GM12872 (cell line): ENCODE measurements at regions not wholly inside any gene's neighbourhood (a gene's known extent, or its start where the extent isn't known, plus 50 kb on each side); places are given as distances from the start of the nearest gene placed in this dataset.

Source experiments
- CTCF ChIP-seq: IDR thresholded peaks from 3 replicates; pipeline ENCODE4 v1.5.1; 2011; ENCODE audit warnings: low read depth, mild to moderate bottlenecking, low read length, moderate library complexity; ENCODE audit not compliant: insufficient read depth

DNA sequence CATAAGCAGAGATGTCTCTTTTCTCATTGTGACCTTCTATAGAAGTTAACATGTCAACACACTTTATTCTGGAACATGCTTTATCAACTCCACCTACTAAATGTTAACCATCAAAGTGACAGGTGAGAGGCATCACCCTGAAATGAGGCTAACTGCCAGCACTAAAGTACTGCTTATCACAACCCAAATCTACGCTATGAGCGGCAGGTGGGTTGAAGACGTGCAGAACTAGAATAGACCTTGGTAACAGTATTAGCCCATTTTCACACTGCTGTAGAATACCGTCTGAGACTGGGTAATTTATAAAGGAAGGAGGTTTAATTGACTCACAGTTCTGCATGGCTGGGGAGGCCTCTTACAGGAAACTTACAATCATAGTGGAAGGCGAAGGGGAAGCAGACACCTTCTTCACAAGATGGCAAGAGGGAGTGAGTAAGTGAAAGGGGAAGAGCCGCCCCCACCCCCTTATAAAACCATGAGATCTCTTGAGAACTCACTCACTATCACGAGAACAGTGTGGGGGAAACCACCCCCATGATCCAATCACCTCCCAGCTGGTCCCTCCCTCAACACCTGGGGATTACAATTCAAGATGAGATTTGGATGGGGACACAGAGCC lies 359.0 kb downstream of the SEC23A start:
- no peak for TF ChIP-seq CTCF

DNA sequence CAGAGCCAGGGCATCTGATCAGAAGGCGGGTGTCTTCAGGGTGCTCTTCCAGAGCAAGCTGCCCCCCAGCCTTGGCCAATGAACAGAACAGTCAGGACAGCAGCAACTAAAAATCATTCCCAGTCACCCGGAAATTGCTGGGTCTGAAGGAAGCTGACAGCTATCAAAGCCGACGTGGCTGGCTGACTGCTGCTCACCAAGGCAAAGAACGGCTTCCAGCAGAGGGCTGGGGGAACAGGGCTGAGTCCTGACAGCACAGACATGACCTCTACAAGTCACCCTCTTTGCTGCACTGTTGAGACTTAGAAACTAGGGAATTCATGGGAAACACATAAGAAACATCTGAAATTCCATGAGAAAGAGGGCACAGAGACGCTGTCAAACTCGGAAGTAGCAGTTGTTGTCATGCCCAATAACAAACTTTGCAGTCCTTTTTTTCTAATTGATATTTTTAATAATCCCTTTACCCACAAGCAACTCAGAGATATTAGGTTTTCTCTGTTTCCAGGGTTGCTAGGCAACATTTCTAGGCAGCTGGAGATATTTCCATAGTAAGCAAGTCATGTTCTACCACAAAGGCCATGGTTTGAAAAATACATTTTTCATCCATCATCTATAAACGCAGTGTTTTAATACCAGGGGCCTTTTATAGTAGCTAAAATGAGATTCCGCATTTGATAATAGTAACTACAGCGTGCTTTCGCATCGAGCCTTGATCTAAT lies 365.2 kb downstream of the SEC23A start:
- TF ChIP-seq CTCF, result no peak

GRCh38 chr14:38735005-38735404 lies 368.0 kb downstream of the SEC23A start:
- TF ChIP-seq CTCF, result no peak

GRCh38 chr14:38731962-38732361 lies 371.1 kb downstream of the SEC23A start:
- no peak for TF ChIP-seq CTCF

DNA sequence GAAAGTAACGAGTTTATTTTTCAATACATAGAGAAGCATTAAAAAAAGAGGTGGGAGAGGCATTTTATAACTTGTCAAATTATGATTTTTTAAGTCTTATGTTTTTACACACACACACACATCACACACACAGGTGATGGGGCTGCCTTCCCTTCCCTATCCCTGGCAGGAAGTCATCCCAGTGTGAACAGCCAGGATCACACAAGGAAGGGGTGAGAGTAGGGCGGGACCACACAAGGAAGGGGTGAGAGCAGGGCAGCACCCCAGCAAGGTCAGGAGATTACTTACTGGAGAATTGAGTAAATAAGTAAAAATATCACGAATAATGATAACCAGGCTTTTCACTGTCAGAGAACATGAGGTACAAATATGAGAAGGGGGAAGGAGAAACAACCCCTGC lies 372.6 kb downstream of the SEC23A start:
- no peak for TF ChIP-seq CTCF

DNA sequence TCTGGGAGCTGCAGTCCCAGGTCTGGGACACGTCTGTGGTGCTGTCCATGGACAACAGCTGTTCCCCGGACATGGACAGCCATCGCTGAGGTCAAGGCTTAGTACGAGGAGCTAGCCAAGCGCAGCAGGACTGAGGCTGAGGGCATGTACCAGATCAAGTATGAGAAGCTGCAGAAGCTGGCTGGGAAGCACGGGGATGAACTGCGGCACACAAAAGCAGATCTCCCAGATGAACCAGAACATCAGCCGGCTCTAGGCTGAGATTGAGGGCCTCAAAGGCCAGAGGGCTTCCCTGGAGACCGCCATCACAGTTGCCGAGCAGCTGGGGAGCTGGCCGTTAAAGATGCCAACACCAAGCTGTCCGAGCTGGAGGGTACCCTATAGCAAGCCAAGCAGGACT lies 375.3 kb downstream of the SEC23A start:
- no peak for TF ChIP-seq CTCF

DNA sequence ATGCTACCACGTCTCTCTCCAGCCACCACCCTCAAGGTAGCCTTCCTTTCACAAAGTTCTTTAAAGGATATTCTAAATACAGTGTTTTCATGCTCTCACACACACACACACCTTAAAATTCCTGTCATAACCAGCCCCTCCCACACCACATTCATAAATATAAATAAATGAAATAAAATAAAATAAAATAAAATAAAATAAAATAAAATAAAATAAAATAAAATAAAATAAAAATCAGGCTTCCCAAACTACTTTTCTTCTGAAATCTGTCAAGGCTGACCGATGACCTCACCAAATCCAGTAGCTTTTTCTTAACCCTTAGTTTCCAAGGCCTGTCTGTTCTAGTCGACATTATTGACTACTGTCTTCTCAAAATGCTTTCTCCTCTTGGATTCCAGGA lies 378.4 kb downstream of the SEC23A start:
- no peak for TF ChIP-seq CTCF
